ENCODE measurements at regions not wholly inside any gene's neighbourhood (a gene's known extent, or its start where the extent isn't known, plus 50 kb on each side); places are given as distances from the start of the nearest gene placed in this dataset.

- no peak for DNase-seq (ENCODE audit: low read depth in 4 of 4, low spot score in 2 of 4)
Observed at GRCh38 chr12:67832155-67832554, 157.1 kb upstream of the IFNG-AS1 start.

- DNase-seq (ENCODE audit: low read depth in 4 of 4, low spot score in 2 of 4) = no peak
Observed at GRCh38 chr12:67833602-67834001, 155.6 kb upstream of the IFNG-AS1 start.

- DNase-seq (ENCODE audit: low read depth in 4 of 4, low spot score in 2 of 4) = no peak
Observed at GRCh38 chr12:67837876-67838275, 151.4 kb upstream of the IFNG-AS1 start.

- no peak for DNase-seq (ENCODE audit: low read depth in 4 of 4, low spot score in 2 of 4)
Observed at GRCh38 chr12:67842124-67842523, 147.1 kb upstream of the IFNG-AS1 start.

GRCh38 chr12:67843257-67843656 lies 146.0 kb upstream of the IFNG-AS1 start:
- no peak for DNase-seq (ENCODE audit: low read depth in 4 of 4, low spot score in 2 of 4)

- no peak for DNase-seq (ENCODE audit: low read depth in 4 of 4, low spot score in 2 of 4)
Observed at GRCh38 chr12:67852701-67853100, 136.5 kb upstream of the IFNG-AS1 start.

GRCh38 chr12:67853204-67853603 lies 136.0 kb upstream of the IFNG-AS1 start:
- no peak for DNase-seq (ENCODE audit: low read depth in 4 of 4, low spot score in 2 of 4)

- no peak for DNase-seq (ENCODE audit: low read depth in 4 of 4, low spot score in 2 of 4)
Observed at GRCh38 chr12:67854351-67854750, 134.9 kb upstream of the IFNG-AS1 start.

GRCh38 chr12:67855103-67855502 lies 134.1 kb upstream of the IFNG-AS1 start:
- DNase-seq (ENCODE audit: low read depth in 4 of 4, low spot score in 2 of 4) = no peak

- DNase-seq (ENCODE audit: low read depth in 4 of 4, low spot score in 2 of 4) = no peak
Observed at GRCh38 chr12:67871231-67871630, 118.0 kb upstream of the IFNG-AS1 start.

GRCh38 chr12:67873355-67873754 lies 115.9 kb upstream of the IFNG-AS1 start:
- no peak for DNase-seq (ENCODE audit: low read depth in 4 of 4, low spot score in 2 of 4)

- no peak for DNase-seq (ENCODE audit: low read depth in 4 of 4, low spot score in 2 of 4)
Observed at GRCh38 chr12:67876305-67876915, 112.8 kb upstream of the IFNG-AS1 start.

GRCh38 chr12:67877727-67878126 lies 111.5 kb upstream of the IFNG-AS1 start:
- DNase-seq (ENCODE audit: low read depth in 4 of 4, low spot score in 2 of 4) = no peak

GRCh38 chr12:67879937-67880336 lies 109.3 kb upstream of the IFNG-AS1 start:
- DNase-seq (ENCODE audit: low read depth in 4 of 4, low spot score in 2 of 4) = no peak

- no peak for DNase-seq (ENCODE audit: low read depth in 4 of 4, low spot score in 2 of 4)
Observed at GRCh38 chr12:67881565-67881964, 107.7 kb upstream of the IFNG-AS1 start.

- DNase-seq (ENCODE audit: low read depth in 4 of 4, low spot score in 2 of 4) = no peak
Observed at GRCh38 chr12:67884596-67884995, 104.7 kb upstream of the IFNG-AS1 start.

GRCh38 chr12:67885375-67886169 lies 103.7 kb upstream of the IFNG-AS1 start:
- no peak for DNase-seq (ENCODE audit: low read depth in 4 of 4, low spot score in 2 of 4)

- no peak for DNase-seq (ENCODE audit: low read depth in 4 of 4, low spot score in 2 of 4)
Observed at GRCh38 chr12:67887065-67887464, 102.2 kb upstream of the IFNG-AS1 start.

GRCh38 chr12:67889931-67890330 lies 99.3 kb upstream of the IFNG-AS1 start:
- no peak for DNase-seq (ENCODE audit: low read depth in 4 of 4, low spot score in 2 of 4)

GRCh38 chr12:67890726-67891258 lies 98.5 kb upstream of the IFNG-AS1 start:
- no peak for DNase-seq (ENCODE audit: low read depth in 4 of 4, low spot score in 2 of 4)

GRCh38 chr12:67891596-67891995 lies 97.7 kb upstream of the IFNG-AS1 start:
- DNase-seq (ENCODE audit: low read depth in 4 of 4, low spot score in 2 of 4) = no peak
